Esophagus squamous epithelium (tissue), 5 donors: ENCODE measurements at regions not wholly inside any gene's neighbourhood (a gene's known extent, or its start where the extent isn't known, plus 50 kb on each side); places are given as distances from the start of the nearest gene placed in this dataset.
"Not testable (repeated sequence)": the region's sequence is repeated elsewhere in the genome, so short reads cannot be mapped to it uniquely, and the experiment has no call there.

Source experiments
- DNase-seq: peaks from one replicate; lab custom pipeline; 2025; lab: John Stamatoyannopoulos, UW
- H3K27ac ChIP-seq, 4 donors: fragments of 200-600 bp; sonication (generic); one replicate each; pipeline ENCODE4 v1.5.1; 2016 to 2019; ENCODE audit warnings: mild to moderate bottlenecking in 1 of 4
- H3K27me3 ChIP-seq, 4 donors: fragments of 200-600 bp; sonication (generic); 1 replicate in 3 of 4; 2 replicates in 1 of 4; pipeline versions ENCODE4 v1.5.1 to v1.6.0; 2017 to 2021; ENCODE audit warnings: antibody characterized with exemption in 1 of 4
- H3K36me3 ChIP-seq, 3 donors: fragments of 200-600 bp; sonication (generic); one replicate each; pipeline ENCODE4 v1.5.1; 2016 to 2019
- H3K4me1 ChIP-seq, 3 donors: fragments of 200-600 bp; sonication (generic); one replicate each; pipeline ENCODE4 v1.5.1; 2017 to 2019
- H3K4me3 ChIP-seq, 4 donors: fragments of 200-600 bp; sonication (generic); 1 replicate in 3 of 4; 2 replicates in 1 of 4; pipeline ENCODE4 v1.5.1; 2016 to 2019; ENCODE audit warnings: mild to moderate bottlenecking in 2 of 4, moderate library complexity in 1 of 4
- H3K9me3 ChIP-seq, 3 donors: fragments of 200-600 bp; sonication (generic); one replicate each; pipeline ENCODE4 v1.5.1; 2016 to 2019
- CTCF ChIP-seq, 6 experiments: fragments of 450-650 bp in 4 of 6; fragments of 200-600 bp in 2 of 6; sonication (generic) in 2 of 6; IDR thresholded peaks; one replicate each; pipeline ENCODE4 v1.5.1; 2016 to 2019; ENCODE audit warnings: antibody characterized with exemption in 6 of 6, mild to moderate bottlenecking in 4 of 6, moderate library complexity in 4 of 6
- POLR2A ChIP-seq, 4 donors: fragments of 450-650 bp; IDR thresholded peaks; one replicate each; pipeline ENCODE4 v1.6.1; 2017; ENCODE audit warnings: antibody characterized with exemption in 4 of 4, mild to moderate bottlenecking in 4 of 4, moderate library complexity in 3 of 4
- WGBS, 2 donors: methylation state at CpG; one replicate each; pipeline ENCODE4 v1.1.5; 2018; 5-methylcytosine and 5-hydroxymethylcytosine counted together
- intact Hi-C: fragments of 100-400 bp; cut with DNase I; formaldehyde crosslinking; loops from one replicate; pipeline ENCODE4 v1.15.0; 2022
- donor health status: DM: yes; HTN: yes; CAD: no.

GRCh38 chr2:138312061-138312460, 189.5 kb upstream of the SPOPL start:
- Histone ChIP-seq H3K9me3 (peaks cover 0 to 7% (median 0%) of the 10 kb centered on the region in 3 donors), H3K4me3 (no peak overlapping the region), H3K4me1 (no peaks in the 10 kb centered on the region), H3K27ac (no peak overlapping the region), H3K36me3 (no peaks in the 10 kb centered on the region), H3K27me3 (no peaks in the 10 kb centered on the region)
- DNase-seq = no peak
- no peak for TF ChIP-seq CTCF (IDR thresholded peaks at IDR 0.05)
- TF ChIP-seq POLR2A (IDR thresholded peaks at IDR 0.05) = no peak
- intact Hi-C loops = no loop called here
- 85 to 90% methylated on average over 4 of the region's 4 CpGs for WGBS, 2 donors

GRCh38 chr2:138315619-138316018, 186.0 kb upstream of the SPOPL start:
- H3K27me3 ChIP-seq, intact Hi-C loops, H3K27ac ChIP-seq, H3K4me1 ChIP-seq, H3K4me3 ChIP-seq, H3K36me3 ChIP-seq, H3K9me3 ChIP-seq, DNase-seq: not testable (repeated sequence)

GRCh38 chr2:138319616-138320015, 182.0 kb upstream of the SPOPL start:
- H3K36me3 ChIP-seq = no peaks in the 10 kb centered on the region
- DNase-seq = no peak
- no peak overlapping the region for H3K4me3 ChIP-seq
- H3K27me3 ChIP-seq = no peaks in the 10 kb centered on the region
- intact Hi-C loops = no loop called here
- H3K9me3 ChIP-seq = peaks cover 0 to 7% (median 0%) of the 10 kb centered on the region in 3 donors
- no peak overlapping the region for H3K27ac ChIP-seq
- no peaks in the 10 kb centered on the region for H3K4me1 ChIP-seq
- WGBS, 2 donors = 41 to 67% methylated on average over 2 of the region's 2 CpGs
- TF ChIP-seq CTCF (IDR thresholded peaks at IDR 0.05) (no peak), POLR2A (IDR thresholded peaks at IDR 0.05) (no peak)

- Histone ChIP-seq H3K4me3 (no peak overlapping the region), H3K27ac (no peak overlapping the region), H3K27me3 (no peaks in the 10 kb centered on the region), H3K4me1 (no peaks in the 10 kb centered on the region), H3K36me3 (no peaks in the 10 kb centered on the region), H3K9me3 (no peaks in the 10 kb centered on the region)
- WGBS, 2 donors = 88 to 92% methylated on average over 2 of the region's 2 CpGs
- no peak for TF ChIP-seq POLR2A (IDR thresholded peaks at IDR 0.05)
- TF ChIP-seq CTCF (IDR thresholded peaks at IDR 0.05) = no peak
- intact Hi-C loops = no loop called here
- DNase-seq = no peak
Observed at GRCh38 chr2:138321458-138321857, 180.1 kb upstream of the SPOPL start.

- Histone ChIP-seq H3K4me1 (no peaks in the 10 kb centered on the region), H3K9me3 (no peaks in the 10 kb centered on the region), H3K27me3 (no peaks in the 10 kb centered on the region), H3K36me3 (no peaks in the 10 kb centered on the region), H3K4me3 (no peak overlapping the region), H3K27ac (no peak overlapping the region)
- no peak for TF ChIP-seq CTCF (IDR thresholded peaks at IDR 0.05)
- TF ChIP-seq POLR2A (IDR thresholded peaks at IDR 0.05) = no peak
- WGBS, 2 donors = 87 to 88% methylated on average over 2 of the region's 2 CpGs
- DNase-seq = no peak
- intact Hi-C loops = no loop called here
Observed at GRCh38 chr2:138323382-138324067, 178.0 kb upstream of the SPOPL start.
